GM21786 (cell line): ENCODE measurements at regions not wholly inside any gene's neighbourhood (a gene's known extent, or its start where the extent isn't known, plus 50 kb on each side); places are given as distances from the start of the nearest gene placed in this dataset.

Source experiments
- ATAC-seq: cut with Tn5 transposase; IDR thresholded peaks from one replicate; pipeline ENCODE4 v1.9.1; 2021; ENCODE audit not compliant: unreplicated experiment

- no peak for ATAC-seq
Observed at GRCh38 chr1:113217447-113218208, 144.6 kb downstream of the LRIG2 start.

- no peak for ATAC-seq
Observed at GRCh38 chr1:113219377-113219776, 146.4 kb downstream of the LRIG2 start.

- ATAC-seq = no peak
Observed at GRCh38 chr1:113219828-113220227, 146.8 kb downstream of the LRIG2 start.

GRCh38 chr1:113223040-113223439 lies 150.0 kb downstream of the LRIG2 start:
- ATAC-seq = no peak

- ATAC-seq = no peak
Observed at GRCh38 chr1:113223546-113223945, 150.5 kb downstream of the LRIG2 start.

GRCh38 chr1:113226148-113226547 lies 153.2 kb downstream of the LRIG2 start:
- ATAC-seq = peak; percentile 74

- no peak for ATAC-seq
Observed at GRCh38 chr1:113231866-113232265, 158.4 kb upstream of the MAGI3 start.

- no peak for ATAC-seq
Observed at GRCh38 chr1:113233441-113233840, 156.9 kb upstream of the MAGI3 start.

- ATAC-seq = no peak
Observed at GRCh38 chr1:113241237-113241636, 149.1 kb upstream of the MAGI3 start.

- no peak for ATAC-seq
Observed at GRCh38 chr1:113242481-113242880, 147.8 kb upstream of the MAGI3 start.

GRCh38 chr1:113243529-113243928 lies 146.8 kb upstream of the MAGI3 start:
- ATAC-seq = no peak

GRCh38 chr1:113244112-113244820 lies 146.0 kb upstream of the MAGI3 start:
- no peak for ATAC-seq

GRCh38 chr1:113245252-113245651 lies 145.1 kb upstream of the MAGI3 start:
- no peak for ATAC-seq

- ATAC-seq = no peak
Observed at GRCh38 chr1:113246929-113247328, 143.4 kb upstream of the MAGI3 start.

GRCh38 chr1:113247355-113247754 lies 143.0 kb upstream of the MAGI3 start:
- ATAC-seq = no peak

- ATAC-seq = no peak
Observed at GRCh38 chr1:113247782-113248181, 142.5 kb upstream of the MAGI3 start.

- ATAC-seq = no peak
Observed at GRCh38 chr1:113248494-113248893, 141.8 kb upstream of the MAGI3 start.

- no peak for ATAC-seq
Observed at GRCh38 chr1:113250161-113250560, 140.2 kb upstream of the MAGI3 start.

GRCh38 chr1:113252166-113252565 lies 138.1 kb upstream of the MAGI3 start:
- no peak for ATAC-seq

- no peak for ATAC-seq
Observed at GRCh38 chr1:113253187-113253586, 137.1 kb upstream of the MAGI3 start.

- no peak for ATAC-seq
Observed at GRCh38 chr1:113253590-113253989, 136.7 kb upstream of the MAGI3 start.

GRCh38 chr1:113255038-113255719 lies 135.1 kb upstream of the MAGI3 start:
- ATAC-seq = no peak
